Ecto neural progenitor cell (in vitro differentiated cells): ENCODE measurements at regions not wholly inside any gene's neighbourhood (a gene's known extent, or its start where the extent isn't known, plus 50 kb on each side); places are given as distances from the start of the nearest gene placed in this dataset.

Source experiments
- DNase-seq: peaks from one replicate; pipeline ENCODE4 v3.0.0-alpha.2; 2018; ENCODE audit warnings: low spot score

DNA sequence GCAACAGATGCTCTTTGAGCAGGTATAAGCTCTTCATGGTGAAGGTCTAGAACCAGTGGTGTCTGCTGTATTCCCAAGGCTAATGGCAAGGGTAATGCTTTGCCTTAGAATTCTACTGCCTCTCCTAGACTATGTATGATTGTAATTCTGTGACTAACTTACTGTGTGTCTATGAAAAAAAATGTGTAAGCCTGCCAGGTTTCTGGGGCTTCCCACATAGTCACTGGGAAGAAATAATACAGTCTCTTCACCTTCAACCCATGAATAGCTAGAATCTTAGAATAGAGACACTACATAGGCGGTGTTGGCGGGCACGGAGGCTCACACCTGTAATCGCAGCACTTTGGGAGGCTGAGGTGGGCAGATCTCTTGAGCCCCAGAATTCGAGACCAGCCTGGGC is 84.1 kb downstream of the C11orf91 start:
- no peak for DNase-seq

DNA sequence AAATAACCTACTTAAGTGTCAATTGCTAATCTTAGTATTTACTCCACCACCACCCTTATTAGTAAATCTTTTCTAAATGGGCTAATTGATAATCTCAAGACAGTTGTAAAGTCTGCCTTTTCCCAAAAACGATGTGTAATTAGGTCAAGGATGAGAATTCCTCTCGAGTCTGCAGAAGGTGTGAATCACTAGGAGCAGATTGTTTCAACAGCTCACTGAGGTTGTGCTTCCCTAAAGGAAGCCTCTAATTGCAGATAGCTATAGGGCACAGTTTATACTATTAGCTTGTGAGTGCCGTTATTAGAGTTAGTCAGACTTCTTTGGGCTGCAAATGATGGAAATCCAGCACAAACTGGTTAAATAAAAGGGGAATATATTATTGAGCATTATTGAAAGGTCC is 84.9 kb downstream of the C11orf91 start:
- no peak for DNase-seq

- DNase-seq: no peak
These were observed 87.2 kb downstream of the C11orf91 start for GRCh38 chr11:33613404-33613803.

DNA sequence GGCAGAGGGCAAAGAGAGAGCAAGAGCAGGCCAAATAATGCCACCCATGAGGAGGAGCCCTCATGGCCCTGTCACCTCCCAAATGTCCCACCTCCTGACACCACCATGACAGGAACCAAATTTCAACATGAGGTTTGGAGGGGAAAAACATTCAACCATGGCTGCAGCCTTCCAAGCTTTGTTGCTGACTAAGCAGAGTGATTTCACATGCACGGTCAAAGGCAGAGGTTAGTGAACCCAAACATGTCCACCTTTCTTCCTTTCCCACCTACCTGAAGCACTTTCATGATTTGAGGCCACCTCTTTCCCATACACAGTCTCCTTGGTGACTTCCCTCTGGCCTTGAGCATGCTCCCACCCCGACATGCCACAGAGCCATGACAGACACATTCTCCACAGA is 89.7 kb downstream of the C11orf91 start:
- DNase-seq: no peak

DNA sequence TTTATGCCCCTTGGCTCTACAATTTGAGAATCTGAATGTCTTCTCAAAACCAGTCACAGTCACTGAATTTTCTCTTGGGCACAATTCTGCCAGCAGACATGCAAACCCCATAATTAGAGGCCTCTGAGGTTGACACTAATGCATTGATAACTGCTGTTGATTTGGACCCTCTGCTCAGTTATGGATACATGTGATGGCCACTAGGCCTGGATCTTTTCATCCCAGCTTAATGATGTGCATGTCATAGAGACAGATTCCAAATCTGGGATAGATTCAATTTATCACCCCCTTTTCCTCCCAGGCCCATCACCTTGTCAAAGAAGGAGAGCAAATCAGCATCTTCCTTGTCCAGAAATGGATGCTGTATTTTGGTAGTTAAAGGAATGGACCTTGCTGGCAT is 92.2 kb downstream of the C11orf91 start:
- no peak for DNase-seq

GRCh38 chr11:33606762-33607161 is 93.9 kb downstream of the C11orf91 start:
- no peak for DNase-seq

DNA sequence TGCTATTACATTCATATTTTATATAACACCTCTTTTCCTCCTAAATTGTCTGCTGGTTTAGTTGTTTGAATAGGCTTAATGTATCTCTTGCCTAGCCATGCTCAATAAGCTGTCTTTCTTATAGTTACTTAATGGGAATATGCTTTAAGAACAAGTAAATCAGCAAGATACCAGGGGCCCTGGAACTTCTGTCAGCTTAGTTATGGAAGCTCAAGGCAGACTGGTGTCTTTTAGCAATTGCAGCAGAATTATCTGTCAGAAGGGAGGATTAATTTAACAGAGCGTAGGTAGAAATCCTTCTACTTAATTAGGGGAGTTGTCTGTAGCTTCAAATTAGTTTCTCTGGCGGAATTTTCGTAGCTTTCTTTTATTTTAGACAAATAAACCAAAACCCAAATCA is 94.9 kb downstream of the C11orf91 start:
- DNase-seq: no peak

DNA sequence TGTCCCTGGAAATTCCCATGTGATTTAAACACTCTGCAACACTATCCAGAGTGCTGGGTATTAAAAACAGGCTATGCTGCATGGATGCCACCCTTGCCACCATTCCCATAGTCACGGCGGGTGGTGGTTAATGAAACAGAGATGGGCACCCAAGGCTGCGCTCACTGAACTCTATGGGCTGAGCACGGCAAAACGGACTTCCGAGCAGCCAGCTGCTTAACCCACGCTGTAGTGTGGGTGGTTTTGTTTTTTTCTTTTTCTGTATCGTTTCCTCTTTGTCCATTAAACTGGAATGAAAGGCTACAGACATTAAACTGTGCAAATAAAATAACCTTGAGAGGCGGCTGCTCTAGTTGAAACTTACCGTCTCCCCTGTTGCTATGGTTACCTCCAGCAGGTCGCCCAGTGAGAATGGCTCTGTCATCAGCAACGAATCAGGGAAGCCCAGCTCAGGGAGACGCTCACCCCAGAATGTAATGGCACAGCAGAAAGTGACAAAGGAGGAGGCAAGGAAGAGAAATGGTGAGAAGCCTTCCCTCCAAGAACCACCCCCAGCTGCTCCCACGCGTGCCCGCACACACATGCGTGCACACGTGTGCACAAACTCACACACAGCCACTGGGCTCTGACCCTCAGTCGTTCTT is 102.1 kb downstream of the C11orf91 start:
- no peak for DNase-seq

- no peak for DNase-seq
These were observed 106.4 kb downstream of the C11orf91 start for GRCh38 chr11:33594188-33594587.

DNA sequence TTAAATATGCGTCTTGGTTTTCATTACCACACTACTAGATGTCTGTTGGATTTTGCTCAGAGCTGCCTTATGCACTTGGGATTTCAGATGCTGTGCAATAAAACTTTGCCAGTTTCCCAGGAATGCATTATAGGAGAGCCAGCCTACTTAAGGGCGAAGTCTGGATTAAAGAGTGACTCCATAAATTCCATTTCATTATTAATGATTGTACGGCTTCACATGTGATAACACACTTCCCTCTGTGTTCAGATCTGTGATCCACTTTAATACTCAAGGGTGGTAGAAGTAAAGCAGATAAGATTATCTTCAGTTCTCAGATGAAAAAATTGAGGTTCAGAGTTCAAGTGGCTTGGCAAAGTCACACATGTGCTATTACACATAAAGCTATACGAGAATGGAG is 110.2 kb downstream of the C11orf91 start:
- no peak for DNase-seq

- no peak for DNase-seq
These were observed 112.6 kb downstream of the C11orf91 start for GRCh38 chr11:33588056-33588455.

- no peak for DNase-seq
These were observed 114.9 kb downstream of the C11orf91 start for GRCh38 chr11:33585586-33586209.

GRCh38 chr11:33582636-33583325 is 117.8 kb downstream of the C11orf91 start:
- DNase-seq: no peak

DNA sequence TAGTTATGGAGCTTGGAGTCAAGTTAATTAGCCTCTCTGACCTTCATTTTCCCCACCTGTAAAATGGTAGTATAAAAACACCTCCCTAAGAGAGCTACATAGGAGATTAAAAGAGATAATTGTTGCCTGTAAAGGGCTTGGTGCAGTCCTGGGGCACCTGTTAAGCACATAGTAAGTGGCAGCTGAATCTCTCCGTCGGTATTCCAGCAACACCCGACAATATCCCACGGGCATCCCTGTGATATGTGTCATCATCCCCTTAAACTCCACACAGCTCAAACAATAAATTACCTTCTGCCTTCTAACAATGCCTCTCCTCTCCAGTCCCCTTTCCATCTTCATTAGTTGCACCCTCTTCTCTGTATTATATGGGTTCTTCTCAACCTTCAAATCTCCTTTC is 121.5 kb downstream of the C11orf91 start:
- DNase-seq: no peak

DNA sequence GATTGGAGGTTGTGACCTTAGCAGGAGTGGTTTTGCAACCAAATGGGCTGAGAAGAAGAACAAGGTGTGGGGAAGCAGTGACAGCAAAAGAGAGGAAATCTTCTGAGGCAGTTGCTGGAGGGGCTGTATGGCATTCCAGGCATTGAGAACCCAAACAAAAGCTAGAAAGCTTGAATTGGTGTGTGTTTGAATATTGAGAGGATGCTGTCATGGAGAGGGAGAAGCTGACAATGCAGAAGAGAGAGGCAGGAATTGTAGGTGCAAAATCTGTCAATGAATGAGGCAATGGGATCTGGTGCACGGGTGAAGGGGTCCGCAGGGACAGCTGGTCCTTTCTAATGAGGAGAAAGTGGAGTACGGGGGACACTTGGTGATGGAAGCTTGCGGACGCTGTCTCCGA is 123.4 kb downstream of the C11orf91 start:
- DNase-seq: no peak

GRCh38 chr11:33575311-33575710 is 125.3 kb downstream of the C11orf91 start:
- DNase-seq: no peak

DNA sequence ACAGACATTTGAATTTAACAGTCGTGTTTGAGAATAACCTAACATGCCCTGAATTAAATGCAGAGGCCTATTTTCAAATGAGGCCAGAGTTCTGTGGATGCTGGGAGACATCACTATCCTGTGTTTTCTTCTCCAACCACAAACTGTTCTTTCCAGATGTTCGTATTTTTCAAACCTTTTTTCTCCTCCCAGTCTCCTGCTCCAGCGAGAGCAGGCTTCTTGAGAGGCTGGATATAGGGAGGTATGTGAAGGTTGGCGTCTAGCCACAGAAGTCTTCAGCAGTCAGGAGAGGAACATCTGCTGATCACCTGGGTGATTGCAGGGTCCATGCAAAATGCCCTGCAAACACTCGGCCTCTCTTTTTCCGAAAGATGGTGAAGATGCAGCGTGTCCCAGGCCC is 126.3 kb downstream of the C11orf91 start:
- no peak for DNase-seq

DNA sequence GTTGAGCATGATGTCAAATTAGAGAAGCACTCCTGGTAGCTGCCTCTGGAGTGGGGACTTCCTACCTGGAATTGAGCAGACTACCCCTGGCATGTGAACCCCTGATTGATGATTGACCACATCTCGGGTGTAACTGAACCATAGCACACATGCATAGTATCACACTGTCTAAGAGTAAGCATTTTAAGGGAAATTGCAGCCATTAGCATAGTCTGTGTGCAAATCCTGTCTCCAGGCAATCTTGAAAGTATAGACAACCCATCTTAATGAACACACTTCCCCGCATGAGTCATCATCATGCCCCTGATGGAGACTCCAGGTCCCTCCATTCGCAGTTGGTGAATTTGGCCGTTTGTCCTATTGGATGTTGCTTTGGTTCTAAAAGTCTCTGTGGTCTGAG is 131.3 kb downstream of the C11orf91 start:
- no peak for DNase-seq

- no peak for DNase-seq
These were observed 133.6 kb downstream of the C11orf91 start for GRCh38 chr11:33567004-33567403.

- no peak for DNase-seq
These were observed 135.7 kb downstream of the C11orf91 start for GRCh38 chr11:33564856-33565453.

DNA sequence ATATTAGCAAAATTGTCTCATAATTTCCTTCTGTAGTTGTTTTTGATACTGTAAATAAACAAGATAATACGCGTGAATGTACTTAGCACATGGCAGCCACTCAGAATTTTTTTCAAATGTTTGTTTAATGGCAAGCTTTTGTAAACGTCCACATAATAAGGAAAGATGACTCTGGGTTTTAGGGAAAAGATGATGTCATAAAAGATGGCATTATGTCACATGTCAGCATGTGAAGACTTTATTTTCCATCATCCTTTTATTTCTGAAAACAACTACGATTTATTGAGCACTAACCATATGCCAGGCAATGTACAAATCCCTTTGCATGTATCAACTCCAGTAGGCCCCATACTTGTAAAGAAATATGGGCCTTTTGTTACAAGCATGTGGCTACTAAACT is 139.9 kb downstream of the C11orf91 start:
- DNase-seq: no peak

DNA sequence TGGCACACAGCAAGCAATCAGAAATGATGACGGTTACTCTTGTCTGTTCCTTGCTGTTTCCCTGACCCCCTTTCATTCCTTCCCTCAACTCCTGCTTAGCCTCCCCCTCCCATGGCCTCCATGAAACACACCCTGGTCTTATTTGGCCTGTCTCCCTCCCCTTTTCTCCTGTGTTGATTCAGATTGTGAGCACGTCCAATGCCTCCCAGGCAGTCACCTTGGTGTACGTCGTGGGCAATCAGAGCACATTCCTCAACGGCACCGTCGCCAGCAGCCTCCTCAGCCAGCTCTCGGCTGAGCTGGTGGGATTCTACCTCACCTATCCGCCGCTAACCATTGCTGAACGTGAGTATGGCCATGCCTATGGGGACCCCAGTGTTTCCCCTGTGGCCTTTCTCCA is 141.1 kb downstream of the C11orf91 start:
- no peak for DNase-seq

DNA sequence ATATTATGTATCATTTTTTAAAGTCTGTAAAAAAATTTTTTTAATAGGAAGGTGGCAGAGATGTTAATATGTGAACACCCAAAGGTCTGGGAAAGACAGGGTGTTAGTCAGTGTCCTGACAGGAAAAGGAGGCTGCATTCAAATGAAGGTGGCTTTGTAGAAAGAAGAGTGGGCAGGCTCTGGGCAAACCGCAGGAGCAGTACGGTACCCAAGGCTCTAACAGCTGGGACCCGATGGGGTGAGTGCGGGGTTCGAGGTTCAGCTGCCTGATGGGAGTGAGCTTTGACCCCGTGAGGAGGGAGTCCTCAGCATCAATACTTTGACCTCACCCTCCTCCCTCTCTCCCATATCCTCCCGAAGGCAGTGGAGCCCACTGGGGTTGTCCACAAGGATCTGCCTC is 142.5 kb downstream of the C11orf91 start:
- DNase-seq: no peak
